ENCODE measurements at regions not wholly inside any gene's neighbourhood (a gene's known extent, or its start where the extent isn't known, plus 50 kb on each side); places are given as distances from the start of the nearest gene placed in this dataset.

DNA sequence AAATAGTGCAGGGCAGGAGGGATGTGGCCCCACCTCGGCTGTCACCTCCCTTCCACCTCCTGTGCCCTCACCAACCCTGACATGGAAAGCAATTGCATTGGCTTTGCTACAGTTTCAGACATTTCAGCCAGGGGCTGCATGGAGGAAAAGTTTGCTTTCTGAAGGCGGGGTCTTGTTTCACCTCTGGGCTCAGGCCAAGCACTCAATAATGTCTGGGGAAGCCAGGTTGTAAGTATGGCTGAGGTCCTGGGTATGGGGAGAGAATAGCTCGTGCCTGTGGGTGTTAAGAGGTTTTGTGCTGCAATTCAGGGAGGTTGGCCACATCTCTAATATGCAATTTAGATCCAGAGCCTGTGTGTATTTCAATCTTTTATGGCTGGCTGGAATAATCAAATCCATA lies 238.4 kb upstream of the MKI67 start:
- Histone ChIP-seq H3K27ac (ENCODE audit: extremely low read length, insufficient read depth, low read length) (no peak overlapping the region), H4K20me1 (ENCODE audit: insufficient read depth, low read length) (no peaks in the 10 kb centered on the region), H3K4me1 (ENCODE audit: insufficient read depth, low read length) (no peaks in the 10 kb centered on the region), H3K9ac (ENCODE audit: insufficient read depth, low read depth, low read length) (no peak overlapping the region), H3K36me3 (replicated peaks in 1 of 2; ENCODE audit: control insufficient read depth in 1 of 2, insufficient read depth in 2 of 2, low read length in 2 of 2) (no peaks in the 10 kb centered on the region), H3K79me2 (ENCODE audit: insufficient read depth, low read length) (no peaks in the 10 kb centered on the region), H3K27me3 (ENCODE audit: control insufficient read depth in 1 of 2, insufficient read depth in 2 of 2, low read length in 2 of 2) (peaks cover 0 to 15% of the 10 kb centered on the region in 2 experiments; a peak in 2 of 5 replicates), H3K4me2 (ENCODE audit: low read depth, low read length) (no peak overlapping the region), H3K4me3 (replicated peaks in 1 of 3; ENCODE audit: insufficient read depth in 1 of 3, low read depth in 2 of 3, low read length in 3 of 3) (no peak overlapping the region), H3K9me3 (ENCODE audit: low read length) (no peaks in the 10 kb centered on the region), H2AFZ (ENCODE audit: low read length) (no peak overlapping the region)
- WGBS (ENCODE audit: low lambda C conversion rate), result 0% methylated on average over 3 of the region's 3 CpGs
- POLR2A ChIA-PET, result no interaction called here
- no TSS peak for BruUV-seq (replicated peaks)
- CTCF ChIA-PET (ENCODE audit: low intra/inter-chr PET ratio, low total read pairs), result no interaction called here
- TF ChIP-seq ETV5 (CRISPR knock-in tag; IDR thresholded peaks at IDR 0.05; ENCODE audit: borderline replicate concordance) (no peak), ZNF33A (CRISPR knock-in tag; IDR thresholded peaks at IDR 0.05; ENCODE audit: borderline replicate concordance) (no peak), ATAD3A (CRISPR knock-in tag; IDR thresholded peaks at IDR 0.05) (no peak), ZBTB42 (CRISPR knock-in tag; IDR thresholded peaks at IDR 0.05) (no peak), SIN3A (IDR thresholded peaks at IDR 0.05; ENCODE audit: borderline replicate concordance, low read depth, low read length) (no peak), GPN1 (CRISPR knock-in tag; IDR thresholded peaks at IDR 0.05; ENCODE audit: borderline replicate concordance) (no peak), ZNF230 (CRISPR knock-in tag; IDR thresholded peaks at IDR 0.05) (no peak), KLF12 (CRISPR knock-in tag; IDR thresholded peaks at IDR 0.05; ENCODE audit: borderline replicate concordance) (no peak), ATF5 (CRISPR knock-in tag; IDR thresholded peaks at IDR 0.05; ENCODE audit: low read depth) (no peak), ZNF563 (CRISPR knock-in tag; IDR thresholded peaks at IDR 0.05) (no peak)
- TF ChIP-seq, protein P1, sequence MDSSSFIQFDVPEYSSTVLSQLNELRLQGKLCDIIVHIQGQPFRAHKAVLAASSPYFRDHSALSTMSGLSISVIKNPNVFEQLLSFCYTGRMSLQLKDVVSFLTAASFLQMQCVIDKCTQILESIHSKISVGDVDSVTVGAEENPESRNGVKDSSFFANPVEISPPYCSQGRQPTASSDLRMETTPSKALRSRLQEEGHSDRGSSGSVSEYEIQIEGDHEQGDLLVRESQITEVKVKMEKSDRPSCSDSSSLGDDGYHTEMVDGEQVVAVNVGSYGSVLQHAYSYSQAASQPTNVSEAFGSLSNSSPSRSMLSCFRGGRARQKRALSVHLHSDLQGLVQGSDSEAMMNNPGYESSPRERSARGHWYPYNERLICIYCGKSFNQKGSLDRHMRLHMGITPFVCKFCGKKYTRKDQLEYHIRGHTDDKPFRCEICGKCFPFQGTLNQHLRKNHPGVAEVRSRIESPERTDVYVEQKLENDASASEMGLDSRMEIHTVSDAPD (CRISPR knock-in tag; IDR thresholded peaks at IDR 0.05), result no peak
- no peak for FAIRE-seq
- intact Hi-C loops (cut with micrococcal nuclease; ENCODE audit: unreplicated experiment), result no loop called here
- in situ Hi-C loops (cut with HindIII; ENCODE audit: extremely low pct_ligation_motif_present, low pct_unique_long_range_greater_than_20kb), result no loop called here
- no peak for ATAC-seq
- no peak for DNase-seq (ENCODE audit: low spot score)

Measured in HepG2 (cell line).